SK-N-SH (cell line): ENCODE measurements at regions not wholly inside any gene's neighbourhood (a gene's known extent, or its start where the extent isn't known, plus 50 kb on each side); places are given as distances from the start of the nearest gene placed in this dataset.

Experiments used
- CHD2 ChIP-seq: fragments of 150-350 bp; IDR thresholded peaks from 2 replicates; pipeline ENCODE4 v1.6.1; 2018; ENCODE audit warnings: low read length; ENCODE audit not compliant: partially characterized antibody
- CTCF ChIP-seq: fragments of 200-600 bp; sonication (generic); IDR thresholded peaks from 2 replicates; pipeline ENCODE4 v1.6.1; 2017; ENCODE audit warnings: antibody characterized with exemption, mild to moderate bottlenecking, moderate library complexity
- EP300 ChIP-seq, 2 experiments: IDR thresholded peaks; 2 replicates each; pipeline versions ENCODE4 v1.4.0 to v1.6.1; 2012; ENCODE audit warnings: borderline replicate concordance in 1 of 2, low read depth in 1 of 2, low read length in 1 of 2
- GABPA ChIP-seq: IDR thresholded peaks from 2 replicates; pipeline ENCODE4 v1.4.0; 2012; ENCODE audit warnings: low read depth, mild to moderate bottlenecking
- JUND ChIP-seq: IDR thresholded peaks from 2 replicates; pipeline ENCODE4 v1.4.0; 2012
- MAX ChIP-seq: IDR thresholded peaks from 2 replicates; pipeline ENCODE4 v1.4.0; 2012; ENCODE audit warnings: low read depth
- MEF2A ChIP-seq: IDR thresholded peaks from 2 replicates; pipeline ENCODE4 v1.4.0; 2012; ENCODE audit warnings: low read depth, borderline replicate concordance
- MXI1 ChIP-seq: IDR thresholded peaks from 2 replicates; pipeline ENCODE4 v1.6.1; 2012; ENCODE audit warnings: mild to moderate bottlenecking, low read depth, low read length, improper control_type of control experiment
- RFX5 ChIP-seq: IDR thresholded peaks from 2 replicates; pipeline ENCODE4 v1.6.1; 2012; ENCODE audit warnings: mild to moderate bottlenecking, improper control_type of control experiment, low read length
- TAF1 ChIP-seq: IDR thresholded peaks from 2 replicates; pipeline ENCODE4 v1.6.1; 2012; ENCODE audit warnings: low read depth, mild to moderate bottlenecking, low read length, moderate library complexity, borderline replicate concordance
- TEAD4 ChIP-seq: IDR thresholded peaks from 2 replicates; pipeline ENCODE4 v1.4.0; 2012; ENCODE audit warnings: mild to moderate bottlenecking, borderline replicate concordance; ENCODE audit not compliant: insufficient read depth

GRCh38 chr2:88808083-88808482 lies 116.6 kb downstream of the RPIA start:
- no peak for TF ChIP-seq RFX5
- no peak for TF ChIP-seq MEF2A
- TF ChIP-seq TEAD4: no peak
- TF ChIP-seq MXI1: no peak
- TF ChIP-seq JUND: no peak
- no peak for TF ChIP-seq MAX
- TF ChIP-seq EP300 (IDR thresholded peaks at IDR 0.05; ENCODE audit: borderline replicate concordance in 1 of 2, low read depth in 1 of 2, low read length in 1 of 2): no peak
- no peak for TF ChIP-seq CTCF
- no peak for TF ChIP-seq CHD2
- TF ChIP-seq GABPA: no peak
- TF ChIP-seq TAF1: no peak
